GM12878 (cell line): ENCODE measurements at regions not wholly inside any gene's neighbourhood (a gene's known extent, or its start where the extent isn't known, plus 50 kb on each side); places are given as distances from the start of the nearest gene placed in this dataset.

Source experiments
- ATAC-seq: fragments of 200-7000 bp; cut with Tn5 transposase; 3 replicates; pipeline ENCODE4 v1.9.1; 2020; ENCODE audit warnings: mild to moderate bottlenecking, moderate library complexity
- BruUV-seq: library from RNA; stranded (reverse); fragments of 400-500 nt; replicated peaks from 2 replicates; lab custom pipeline; 2021; lab: Mats Ljungman, UMichigan
- CTCF ChIA-PET: fragments of 300-600 bp; sonication (Branson Sonifier 250); formaldehyde crosslinking; extraction: SDS; loops from one replicate; lab custom pipeline; 2021; ENCODE audit warnings: inconsistent platforms; lab: Yijun Ruan, JAX
- POLR2A ChIA-PET: fragments of 350-600 bp; formaldehyde crosslinking; extraction: SDS; loops from one replicate; lab custom pipeline; 2021; ENCODE audit warnings: inconsistent platforms; lab: Charles Lee
- RAD21 ChIA-PET: fragments of 300-600 bp; sonication (Branson Sonifier 250); formaldehyde crosslinking; loops from one replicate; lab custom pipeline; 2023; ENCODE audit warnings: antibody characterized with exemption; ENCODE audit not compliant: unreplicated experiment; lab: Charles Lee
- SMC1A ChIA-PET: fragments of 300-600 bp; sonication (Branson Sonifier 250); formaldehyde crosslinking; loops from one replicate; lab custom pipeline; 2023; ENCODE audit not compliant: unreplicated experiment, uncharacterized antibody; lab: Charles Lee
- DNase-seq: peaks from one replicate; pipeline ENCODE4 v3.0.0-alpha.2; 2011; ENCODE audit warnings: low read depth, low spot score
- FAIRE-seq: peaks from 3 replicates; lab custom pipeline; 2011; peaks lifted over from hg19 to GRCh38; lab: Jason Lieb, UNC
- H2AFZ ChIP-seq: 2 replicates; pipeline ENCODE4 v1.6.0; 2011; ENCODE audit warnings: low read depth, low read length, control low read depth; ENCODE audit not compliant: control insufficient read depth
- H3K27ac ChIP-seq: 2 replicates; pipeline ENCODE4 v1.5.1; 2011; ENCODE audit warnings: control low read depth; ENCODE audit not compliant: control insufficient read depth, insufficient read depth
- H3K27me3 ChIP-seq, 2 experiments: replicated peaks in 1 of 2; 2 replicates each; pipeline versions ENCODE4 v1.6.0 to v1.6.1; 2011; ENCODE audit warnings: low read length in 1 of 2; ENCODE audit not compliant: control insufficient read depth in 2 of 2, insufficient read depth in 2 of 2
- H3K36me3 ChIP-seq, 2 experiments: 2 replicates each; pipeline ENCODE4 v1.5.1; 2011; ENCODE audit warnings: low read length in 1 of 2; ENCODE audit not compliant: control insufficient read depth in 2 of 2, insufficient read depth in 2 of 2
- H3K4me1 ChIP-seq: 2 replicates; pipeline ENCODE4 v1.6.1; 2011; ENCODE audit warnings: mild to moderate bottlenecking, low read length, moderate library complexity, mixed read lengths; ENCODE audit not compliant: control insufficient read depth, insufficient read depth
- H3K4me2 ChIP-seq: 2 replicates; pipeline ENCODE4 v1.6.0; 2011; ENCODE audit warnings: control low read depth; ENCODE audit not compliant: control insufficient read depth, insufficient read depth
- H3K4me3 ChIP-seq: fragments of 200-600 bp; sonication (generic); 2 replicates; pipeline ENCODE4 v1.5.1; 2016
- H3K79me2 ChIP-seq: 2 replicates; pipeline ENCODE4 v1.6.0; 2011; ENCODE audit warnings: low read length; ENCODE audit not compliant: control insufficient read depth, insufficient read depth
- H3K9ac ChIP-seq: 2 replicates; pipeline ENCODE4 v1.8.0; 2011; ENCODE audit warnings: low read length, control low read depth, mixed read lengths; ENCODE audit not compliant: control insufficient read depth, insufficient read depth
- H3K9me3 ChIP-seq: replicated peaks from 3 replicates; pipeline ENCODE4 v1.5.1; 2011; ENCODE audit warnings: mild to moderate bottlenecking, low read length; ENCODE audit not compliant: control insufficient read depth, insufficient read depth
- H4K20me1 ChIP-seq: 2 replicates; pipeline ENCODE4 v1.6.0; 2011; ENCODE audit not compliant: control insufficient read depth, insufficient read depth
- ATF7 ChIP-seq: fragments of 450-650 bp; IDR thresholded peaks from 2 replicates; pipeline ENCODE4 v1.6.1; 2016; ENCODE audit warnings: low read depth, mild to moderate bottlenecking
- EZH2 ChIP-seq: IDR thresholded peaks from 2 replicates; pipeline ENCODE4 v1.6.1; 2012; ENCODE audit warnings: low read depth, mild to moderate bottlenecking, control low read depth, inconsistent platforms, low read length, borderline replicate concordance; ENCODE audit not compliant: control insufficient read depth
- GABPA ChIP-seq: IDR thresholded peaks from 2 replicates; pipeline ENCODE4 v1.6.1; 2014; ENCODE audit warnings: antibody characterized with exemption, low read depth, mild to moderate bottlenecking, inconsistent platforms
- HDGF ChIP-seq: fragments of 450-650 bp; IDR thresholded peaks from 2 replicates; pipeline ENCODE4 v1.6.1; 2016; ENCODE audit warnings: antibody characterized with exemption
- IRF4 ChIP-seq: IDR thresholded peaks from 2 replicates; pipeline ENCODE4 v1.6.1; 2011; ENCODE audit warnings: low read depth, low read length
- SUZ12 ChIP-seq: fragments of 200-600 bp; sonication (generic); IDR thresholded peaks from one replicate; pipeline ENCODE4 v1.6.1; 2018; ENCODE audit warnings: antibody characterized with exemption, mild to moderate bottlenecking; ENCODE audit not compliant: unreplicated experiment
- ZBED1 ChIP-seq: IDR thresholded peaks from 2 replicates; pipeline ENCODE4 v1.6.1; 2016; ENCODE audit warnings: borderline replicate concordance
- WGBS: methylation state at CpG from one replicate; pipeline ENCODE4 v1.1.6; 2016; ENCODE audit warnings: low lambda C conversion rate; ENCODE audit not compliant: insufficient replicate concordance, insufficient coverage; ENCODE audit errors: missing lambda C conversion rate; 5-methylcytosine and 5-hydroxymethylcytosine counted together
- in situ Hi-C: fragments of 300-500 bp; cut with MboI; formaldehyde crosslinking; loops from 9 replicates; pipeline ENCODE4 v1.14.3; 2018; ENCODE audit warnings: mixed read lengths
- intact Hi-C: fragments of 100-400 bp; cut with micrococcal nuclease; formaldehyde crosslinking; loops from one replicate; pipeline ENCODE4 v1.14.2; 2022; ENCODE audit not compliant: unreplicated experiment
- TF ChIP-seq, protein P1 (sequence below): fragments of 450-650 bp; formaldehyde crosslinking; IDR thresholded peaks from 2 replicates; pipeline ENCODE4 v1.4.0; 2022; ENCODE audit warnings: mild to moderate bottlenecking, moderate library complexity
- TF ChIP-seq, protein P2 (sequence below): fragments of 450-650 bp; IDR thresholded peaks from 2 replicates; pipeline ENCODE4 v1.6.1; 2014; ENCODE audit warnings: mild to moderate bottlenecking
- TF ChIP-seq, protein P3 (sequence below): fragments of 450-650 bp; formaldehyde crosslinking; IDR thresholded peaks from 2 replicates; pipeline ENCODE4 v1.4.0; 2020; ENCODE audit warnings: mild to moderate bottlenecking, moderate library complexity

DNA sequence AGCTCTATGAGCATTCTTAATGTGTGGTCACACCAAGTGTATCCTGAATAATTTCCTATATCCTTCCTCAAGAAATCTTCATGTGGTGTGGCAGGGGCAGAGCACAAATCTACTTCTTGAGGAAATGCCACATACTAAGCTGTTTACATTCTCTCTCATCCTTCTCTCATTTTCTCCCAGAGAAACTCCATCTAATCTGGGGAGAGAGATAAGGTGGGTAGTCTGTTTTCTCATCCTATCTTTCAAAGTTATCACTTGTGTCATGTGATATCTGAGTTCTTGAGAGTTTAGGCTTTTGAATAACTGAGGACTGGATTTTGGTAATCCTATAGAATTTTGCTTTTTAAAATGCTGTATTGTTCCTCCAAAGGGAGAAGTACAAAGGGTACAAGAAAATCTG, 141.9 kb upstream of the LRRC7 start:
- Histone ChIP-seq H3K36me3 (no peaks in the 10 kb centered on the region), H3K4me3 (no peak overlapping the region), H2AFZ (no peak overlapping the region), H3K4me1 (no peaks in the 10 kb centered on the region), H3K27ac (no peak overlapping the region), H3K9ac (no peak overlapping the region), H3K27me3 (no peaks in the 10 kb centered on the region; a peak in 1 of 4 replicates), H3K4me2 (no peak overlapping the region), H3K9me3 (no peaks in the 10 kb centered on the region), H4K20me1 (no peaks in the 10 kb centered on the region), H3K79me2 (no peaks in the 10 kb centered on the region)
- TF ChIP-seq, protein P1, sequence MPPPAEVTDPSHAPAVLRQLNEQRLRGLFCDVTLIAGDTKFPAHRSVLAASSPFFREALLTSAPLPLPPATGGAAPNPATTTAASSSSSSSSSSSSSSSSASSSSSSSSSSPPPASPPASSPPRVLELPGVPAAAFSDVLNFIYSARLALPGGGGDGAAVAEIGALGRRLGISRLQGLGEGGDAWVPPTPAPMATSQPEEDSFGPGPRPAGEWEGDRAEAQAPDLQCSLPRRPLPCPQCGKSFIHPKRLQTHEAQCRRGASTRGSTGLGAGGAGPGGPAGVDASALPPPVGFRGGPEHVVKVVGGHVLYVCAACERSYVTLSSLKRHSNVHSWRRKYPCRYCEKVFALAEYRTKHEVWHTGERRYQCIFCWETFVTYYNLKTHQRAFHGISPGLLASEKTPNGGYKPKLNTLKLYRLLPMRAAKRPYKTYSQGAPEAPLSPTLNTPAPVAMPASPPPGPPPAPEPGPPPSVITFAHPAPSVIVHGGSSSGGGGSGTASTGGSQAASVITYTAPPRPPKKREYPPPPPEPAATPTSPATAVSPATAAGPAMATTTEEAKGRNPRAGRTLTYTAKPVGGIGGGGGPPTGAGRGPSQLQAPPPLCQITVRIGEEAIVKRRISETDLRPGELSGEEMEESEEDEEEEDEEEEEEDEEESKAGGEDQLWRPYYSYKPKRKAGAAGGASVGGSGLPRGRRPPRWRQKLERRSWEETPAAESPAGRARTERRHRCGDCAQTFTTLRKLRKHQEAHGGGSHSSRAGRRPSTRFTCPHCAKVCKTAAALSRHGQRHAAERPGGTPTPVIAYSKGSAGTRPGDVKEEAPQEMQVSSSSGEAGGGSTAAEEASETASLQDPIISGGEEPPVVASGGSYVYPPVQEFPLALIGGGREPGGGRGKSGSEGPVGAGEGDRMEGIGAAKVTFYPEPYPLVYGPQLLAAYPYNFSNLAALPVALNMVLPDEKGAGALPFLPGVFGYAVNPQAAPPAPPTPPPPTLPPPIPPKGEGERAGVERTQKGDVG (CRISPR knock-in tag), result no peak
- TF ChIP-seq SUZ12, result no peak
- no peak for TF ChIP-seq EZH2
- TF ChIP-seq ATF7, result no peak
- in situ Hi-C loops (no loop called here), intact Hi-C loops (no loop called here)
- ChIA-PET CTCF (no interaction called here), POLR2A (interaction anchor here (0.5 kb wide), 1 partner anchor 112 kb away, joined by 3 read pairs; no protein-coding TSS in a partner anchor), SMC1A (no interaction called here), RAD21 (no interaction called here)
- ATAC-seq, result no peak
- no peak for FAIRE-seq
- DNase-seq, result no peak
- no TSS peak for BruUV-seq

DNA sequence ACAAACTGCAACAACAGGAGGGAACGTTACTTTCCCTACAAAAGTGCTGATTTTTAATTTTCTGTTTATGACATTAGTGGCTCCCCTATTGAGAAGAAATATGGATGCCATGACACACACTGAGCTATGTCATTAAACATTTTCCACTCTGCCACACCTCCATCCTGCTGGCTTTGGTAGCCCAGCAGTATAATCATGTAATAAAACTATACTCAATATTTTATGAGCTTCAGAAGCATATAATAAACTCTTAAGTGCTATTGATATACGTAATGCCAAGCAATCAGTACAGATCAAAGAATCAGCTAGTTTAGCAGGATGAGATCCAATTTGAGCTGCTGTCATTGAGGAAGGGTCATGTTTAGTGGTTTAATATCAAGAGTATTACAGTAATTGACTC, 141.3 kb upstream of the LRRC7 start:
- ChIA-PET POLR2A (interaction anchor here (0.5 kb wide), 1 partner anchor 111 kb away, joined by 3 read pairs; no protein-coding TSS in a partner anchor), RAD21 (no interaction called here), CTCF (no interaction called here), SMC1A (no interaction called here)
- Histone ChIP-seq H3K4me1 (no peaks in the 10 kb centered on the region), H4K20me1 (no peaks in the 10 kb centered on the region), H3K4me2 (no peak overlapping the region), H3K27me3 (no peaks in the 10 kb centered on the region; a peak in 1 of 4 replicates), H2AFZ (no peak overlapping the region), H3K9ac (no peak overlapping the region), H3K79me2 (no peaks in the 10 kb centered on the region), H3K9me3 (no peaks in the 10 kb centered on the region), H3K36me3 (no peaks in the 10 kb centered on the region), H3K4me3 (no peak overlapping the region), H3K27ac (no peak overlapping the region)
- 3% methylated on average over 2 of the region's 2 CpGs for WGBS
- DNase-seq (no peak), ATAC-seq (no peak), FAIRE-seq (no peak)
- intact Hi-C loops, result no loop called here
- in situ Hi-C loops, result no loop called here
- no TSS peak for BruUV-seq
- TF ChIP-seq, protein P2, sequence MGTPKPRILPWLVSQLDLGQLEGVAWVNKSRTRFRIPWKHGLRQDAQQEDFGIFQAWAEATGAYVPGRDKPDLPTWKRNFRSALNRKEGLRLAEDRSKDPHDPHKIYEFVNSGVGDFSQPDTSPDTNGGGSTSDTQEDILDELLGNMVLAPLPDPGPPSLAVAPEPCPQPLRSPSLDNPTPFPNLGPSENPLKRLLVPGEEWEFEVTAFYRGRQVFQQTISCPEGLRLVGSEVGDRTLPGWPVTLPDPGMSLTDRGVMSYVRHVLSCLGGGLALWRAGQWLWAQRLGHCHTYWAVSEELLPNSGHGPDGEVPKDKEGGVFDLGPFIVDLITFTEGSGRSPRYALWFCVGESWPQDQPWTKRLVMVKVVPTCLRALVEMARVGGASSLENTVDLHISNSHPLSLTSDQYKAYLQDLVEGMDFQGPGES, result no peak
- TF ChIP-seq HDGF, result no peak
- no peak for TF ChIP-seq GABPA
- no peak for TF ChIP-seq IRF4
- no peak for TF ChIP-seq ZBED1
- TF ChIP-seq, protein P3, sequence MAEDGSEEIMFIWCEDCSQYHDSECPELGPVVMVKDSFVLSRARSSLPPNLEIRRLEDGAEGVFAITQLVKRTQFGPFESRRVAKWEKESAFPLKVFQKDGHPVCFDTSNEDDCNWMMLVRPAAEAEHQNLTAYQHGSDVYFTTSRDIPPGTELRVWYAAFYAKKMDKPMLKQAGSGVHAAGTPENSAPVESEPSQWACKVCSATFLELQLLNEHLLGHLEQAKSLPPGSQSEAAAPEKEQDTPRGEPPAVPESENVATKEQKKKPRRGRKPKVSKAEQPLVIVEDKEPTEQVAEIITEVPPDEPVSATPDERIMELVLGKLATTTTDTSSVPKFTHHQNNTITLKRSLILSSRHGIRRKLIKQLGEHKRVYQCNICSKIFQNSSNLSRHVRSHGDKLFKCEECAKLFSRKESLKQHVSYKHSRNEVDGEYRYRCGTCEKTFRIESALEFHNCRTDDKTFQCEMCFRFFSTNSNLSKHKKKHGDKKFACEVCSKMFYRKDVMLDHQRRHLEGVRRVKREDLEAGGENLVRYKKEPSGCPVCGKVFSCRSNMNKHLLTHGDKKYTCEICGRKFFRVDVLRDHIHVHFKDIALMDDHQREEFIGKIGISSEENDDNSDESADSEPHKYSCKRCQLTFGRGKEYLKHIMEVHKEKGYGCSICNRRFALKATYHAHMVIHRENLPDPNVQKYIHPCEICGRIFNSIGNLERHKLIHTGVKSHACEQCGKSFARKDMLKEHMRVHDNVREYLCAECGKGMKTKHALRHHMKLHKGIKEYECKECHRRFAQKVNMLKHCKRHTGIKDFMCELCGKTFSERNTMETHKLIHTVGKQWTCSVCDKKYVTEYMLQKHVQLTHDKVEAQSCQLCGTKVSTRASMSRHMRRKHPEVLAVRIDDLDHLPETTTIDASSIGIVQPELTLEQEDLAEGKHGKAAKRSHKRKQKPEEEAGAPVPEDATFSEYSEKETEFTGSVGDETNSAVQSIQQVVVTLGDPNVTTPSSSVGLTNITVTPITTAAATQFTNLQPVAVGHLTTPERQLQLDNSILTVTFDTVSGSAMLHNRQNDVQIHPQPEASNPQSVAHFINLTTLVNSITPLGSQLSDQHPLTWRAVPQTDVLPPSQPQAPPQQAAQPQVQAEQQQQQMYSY (CRISPR knock-in tag), result no peak
